ENCODE measurements at regions not wholly inside any gene's neighbourhood (a gene's known extent, or its start where the extent isn't known, plus 50 kb on each side); places are given as distances from the start of the nearest gene placed in this dataset.

- no peak overlapping the region for H3K27ac ChIP-seq (ENCODE audit: low read depth in 2 of 2, low read length in 1 of 2)
- no peaks in the 10 kb centered on the region for H3K27me3 ChIP-seq (ENCODE audit: control insufficient read depth in 1 of 2, insufficient read depth in 2 of 2, low read length in 2 of 2)
- no peaks in the 10 kb centered on the region for H3K36me3 ChIP-seq (ENCODE audit: control insufficient read depth in 2 of 2, insufficient read depth in 2 of 2, low read length in 1 of 2)
- H3K4me1 ChIP-seq (ENCODE audit: control insufficient read depth in 2 of 2, insufficient read depth in 2 of 2, low read length in 1 of 2), result no peaks in the 10 kb centered on the region
- 74 to 77% methylated on average over 15 of the region's 15 CpGs for WGBS, 2 donors
- H3K9me3 ChIP-seq (ENCODE audit: control insufficient read depth in 2 of 2, insufficient read depth in 1 of 2, low read depth in 1 of 2, low read length in 1 of 2), result peaks cover 0 to 2% of the 10 kb centered on the region in 2 donors
- no peak overlapping the region for H3K4me3 ChIP-seq (ENCODE audit: low read depth in 1 of 2, low read length in 2 of 2)
These were observed 81.0 kb upstream of the ADRA2C start for GRCh38 chr4:3685081-3685645.

- no peaks in the 10 kb centered on the region for H3K27me3 ChIP-seq (ENCODE audit: control insufficient read depth in 1 of 2, insufficient read depth in 2 of 2, low read length in 2 of 2)
These were observed 81.6 kb upstream of the ADRA2C start for GRCh38 chr4:3684546-3684945.

DNA sequence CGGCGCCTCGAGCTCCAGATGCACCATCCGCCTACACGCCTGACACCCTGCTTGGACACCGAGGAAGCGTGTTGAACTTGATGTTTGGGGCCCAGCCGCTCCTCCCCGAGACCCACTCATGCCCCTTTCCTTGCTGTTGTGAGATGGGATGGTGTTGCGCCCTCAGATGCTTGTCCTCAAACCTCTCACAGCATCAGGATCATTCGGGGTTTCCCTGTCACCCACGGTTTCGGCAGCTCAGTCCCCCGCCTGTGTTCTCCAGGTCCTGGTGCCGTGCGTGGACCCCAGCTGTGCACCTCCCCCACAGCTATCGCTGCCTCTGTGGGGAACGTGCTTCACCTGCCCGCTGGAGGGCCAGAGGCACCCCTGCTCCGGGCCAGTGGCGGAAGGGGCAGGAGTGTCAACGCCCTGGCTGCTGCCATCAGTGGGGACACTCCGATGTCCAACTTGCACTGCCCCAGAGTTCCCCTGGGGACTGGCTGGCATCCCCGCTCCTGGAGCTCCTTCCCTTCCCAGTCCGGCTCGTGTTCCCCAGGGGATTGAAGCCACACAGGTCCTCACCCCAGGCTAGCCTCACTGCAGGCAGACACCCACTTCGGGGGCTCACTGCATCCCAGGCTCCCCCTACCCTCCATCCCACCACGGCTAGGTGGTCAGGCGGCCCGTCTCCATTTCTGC lies 82.3 kb upstream of the ADRA2C start:
- no peak overlapping the region for H3K4me3 ChIP-seq (ENCODE audit: low read depth in 1 of 2, low read length in 2 of 2)
- no peaks in the 10 kb centered on the region for H3K27me3 ChIP-seq (ENCODE audit: control insufficient read depth in 1 of 2, insufficient read depth in 2 of 2, low read length in 2 of 2)
- peaks cover 0 to 2% of the 10 kb centered on the region in 2 donors for H3K9me3 ChIP-seq (ENCODE audit: control insufficient read depth in 2 of 2, insufficient read depth in 1 of 2, low read depth in 1 of 2, low read length in 1 of 2)
- H3K4me1 ChIP-seq (ENCODE audit: control insufficient read depth in 2 of 2, insufficient read depth in 2 of 2, low read length in 1 of 2), result no peaks in the 10 kb centered on the region
- H3K36me3 ChIP-seq (ENCODE audit: control insufficient read depth in 2 of 2, insufficient read depth in 2 of 2, low read length in 1 of 2), result no peaks in the 10 kb centered on the region
- no peak overlapping the region for H3K27ac ChIP-seq (ENCODE audit: low read depth in 2 of 2, low read length in 1 of 2)
- WGBS, 2 donors, result 88% methylated on average over 30 of the region's 30 CpGs

More at GRCh38 chr4:3684546-3684945, 81.6 kb upstream of the ADRA2C start:
- no peak overlapping the region for H3K27ac ChIP-seq (ENCODE audit: low read depth in 2 of 2, low read length in 1 of 2)
- H3K36me3 ChIP-seq (ENCODE audit: control insufficient read depth in 2 of 2, insufficient read depth in 2 of 2, low read length in 1 of 2), result no peaks in the 10 kb centered on the region
- H3K4me1 ChIP-seq (ENCODE audit: control insufficient read depth in 2 of 2, insufficient read depth in 2 of 2, low read length in 1 of 2), result no peaks in the 10 kb centered on the region
- WGBS, 2 donors, result 78 to 85% methylated on average over 8 of the region's 8 CpGs
- no peak overlapping the region for H3K4me3 ChIP-seq (ENCODE audit: low read depth in 1 of 2, low read length in 2 of 2)
- H3K9me3 ChIP-seq (ENCODE audit: control insufficient read depth in 2 of 2, insufficient read depth in 1 of 2, low read depth in 1 of 2, low read length in 1 of 2), result peaks cover 0 to 2% of the 10 kb centered on the region in 2 donors

GRCh38 chr4:3683077-3683743 lies 83.0 kb upstream of the ADRA2C start:
- H3K4me3 ChIP-seq (ENCODE audit: low read depth in 1 of 2, low read length in 2 of 2), result no peak overlapping the region
- 79 to 84% methylated on average over 28 of the region's 28 CpGs for WGBS, 2 donors
- no peak overlapping the region for H3K27ac ChIP-seq (ENCODE audit: low read depth in 2 of 2, low read length in 1 of 2)

GRCh38 chr4:3682236-3683076 lies 83.7 kb upstream of the ADRA2C start:
- no peaks in the 10 kb centered on the region for H3K4me1 ChIP-seq (ENCODE audit: control insufficient read depth in 2 of 2, insufficient read depth in 2 of 2, low read length in 1 of 2)
- no peaks in the 10 kb centered on the region for H3K36me3 ChIP-seq (ENCODE audit: control insufficient read depth in 2 of 2, insufficient read depth in 2 of 2, low read length in 1 of 2)
- H3K27ac ChIP-seq (ENCODE audit: low read depth in 2 of 2, low read length in 1 of 2), result no peak overlapping the region
- H3K4me3 ChIP-seq (ENCODE audit: low read depth in 1 of 2, low read length in 2 of 2), result no peak overlapping the region
- WGBS, 2 donors, result 85 to 86% methylated on average over 19 of the region's 19 CpGs
- H3K27me3 ChIP-seq (ENCODE audit: control insufficient read depth in 1 of 2, insufficient read depth in 2 of 2, low read length in 2 of 2), result no peaks in the 10 kb centered on the region
- H3K9me3 ChIP-seq (ENCODE audit: control insufficient read depth in 2 of 2, insufficient read depth in 1 of 2, low read depth in 1 of 2, low read length in 1 of 2), result peaks cover 0 to 2% of the 10 kb centered on the region in 2 donors

More at GRCh38 chr4:3683077-3683743, 83.0 kb upstream of the ADRA2C start:
- Histone ChIP-seq H3K9me3 (ENCODE audit: control insufficient read depth in 2 of 2, insufficient read depth in 1 of 2, low read depth in 1 of 2, low read length in 1 of 2) (peaks cover 0 to 2% of the 10 kb centered on the region in 2 donors), H3K4me1 (ENCODE audit: control insufficient read depth in 2 of 2, insufficient read depth in 2 of 2, low read length in 1 of 2) (no peaks in the 10 kb centered on the region), H3K36me3 (ENCODE audit: control insufficient read depth in 2 of 2, insufficient read depth in 2 of 2, low read length in 1 of 2) (no peaks in the 10 kb centered on the region), H3K27me3 (ENCODE audit: control insufficient read depth in 1 of 2, insufficient read depth in 2 of 2, low read length in 2 of 2) (no peaks in the 10 kb centered on the region)

GRCh38 chr4:3681191-3681590 lies 85.0 kb upstream of the ADRA2C start:
- Histone ChIP-seq H3K9me3 (ENCODE audit: control insufficient read depth in 2 of 2, insufficient read depth in 1 of 2, low read depth in 1 of 2, low read length in 1 of 2) (peaks cover 0 to 2% of the 10 kb centered on the region in 2 donors), H3K4me1 (ENCODE audit: control insufficient read depth in 2 of 2, insufficient read depth in 2 of 2, low read length in 1 of 2) (no peaks in the 10 kb centered on the region), H3K4me3 (ENCODE audit: low read depth in 1 of 2, low read length in 2 of 2) (no peak overlapping the region), H3K27me3 (ENCODE audit: control insufficient read depth in 1 of 2, insufficient read depth in 2 of 2, low read length in 2 of 2) (no peaks in the 10 kb centered on the region), H3K27ac (ENCODE audit: low read depth in 2 of 2, low read length in 1 of 2) (no peak overlapping the region), H3K36me3 (ENCODE audit: control insufficient read depth in 2 of 2, insufficient read depth in 2 of 2, low read length in 1 of 2) (no peaks in the 10 kb centered on the region)
- 80% methylated on average over 14 of the region's 14 CpGs for WGBS, 2 donors

- H3K27me3 ChIP-seq (ENCODE audit: control insufficient read depth in 1 of 2, insufficient read depth in 2 of 2, low read length in 2 of 2), result no peaks in the 10 kb centered on the region
- H3K27ac ChIP-seq (ENCODE audit: low read depth in 2 of 2, low read length in 1 of 2), result no peak overlapping the region
- 84 to 87% methylated on average over 16 of the region's 16 CpGs for WGBS, 2 donors
- H3K9me3 ChIP-seq (ENCODE audit: control insufficient read depth in 2 of 2, insufficient read depth in 1 of 2, low read depth in 1 of 2, low read length in 1 of 2), result peaks cover 0 to under 1% of the 10 kb centered on the region in 2 donors
- no peak overlapping the region for H3K4me3 ChIP-seq (ENCODE audit: low read depth in 1 of 2, low read length in 2 of 2)
- no peaks in the 10 kb centered on the region for H3K36me3 ChIP-seq (ENCODE audit: control insufficient read depth in 2 of 2, insufficient read depth in 2 of 2, low read length in 1 of 2)
- H3K4me1 ChIP-seq (ENCODE audit: control insufficient read depth in 2 of 2, insufficient read depth in 2 of 2, low read length in 1 of 2), result no peaks in the 10 kb centered on the region
These were observed 85.5 kb upstream of the ADRA2C start for GRCh38 chr4:3680656-3681055.

GRCh38 chr4:3679851-3680311 lies 86.3 kb upstream of the ADRA2C start:
- no peaks in the 10 kb centered on the region for H3K9me3 ChIP-seq (ENCODE audit: control insufficient read depth in 2 of 2, insufficient read depth in 1 of 2, low read depth in 1 of 2, low read length in 1 of 2)
- 46 to 60% methylated on average over 25 of the region's 25 CpGs for WGBS, 2 donors
- no peaks in the 10 kb centered on the region for H3K4me1 ChIP-seq (ENCODE audit: control insufficient read depth in 2 of 2, insufficient read depth in 2 of 2, low read length in 1 of 2)
- H3K36me3 ChIP-seq (ENCODE audit: control insufficient read depth in 2 of 2, insufficient read depth in 2 of 2, low read length in 1 of 2), result no peaks in the 10 kb centered on the region
- H3K27me3 ChIP-seq (ENCODE audit: control insufficient read depth in 1 of 2, insufficient read depth in 2 of 2, low read length in 2 of 2), result no peaks in the 10 kb centered on the region
- H3K27ac ChIP-seq (ENCODE audit: low read depth in 2 of 2, low read length in 1 of 2), result no peak overlapping the region
- no peak overlapping the region for H3K4me3 ChIP-seq (ENCODE audit: low read depth in 1 of 2, low read length in 2 of 2)

- H3K27me3 ChIP-seq (ENCODE audit: control insufficient read depth in 1 of 2, insufficient read depth in 2 of 2, low read length in 2 of 2), result no peaks in the 10 kb centered on the region
- WGBS, 2 donors, result 77 to 79% methylated on average over 26 of the region's 26 CpGs
- H3K36me3 ChIP-seq (ENCODE audit: control insufficient read depth in 2 of 2, insufficient read depth in 2 of 2, low read length in 1 of 2), result no peaks in the 10 kb centered on the region
- no peaks in the 10 kb centered on the region for H3K4me1 ChIP-seq (ENCODE audit: control insufficient read depth in 2 of 2, insufficient read depth in 2 of 2, low read length in 1 of 2)
- H3K27ac ChIP-seq (ENCODE audit: low read depth in 2 of 2, low read length in 1 of 2), result no peak overlapping the region
- H3K4me3 ChIP-seq (ENCODE audit: low read depth in 1 of 2, low read length in 2 of 2), result no peak overlapping the region
- no peaks in the 10 kb centered on the region for H3K9me3 ChIP-seq (ENCODE audit: control insufficient read depth in 2 of 2, insufficient read depth in 1 of 2, low read depth in 1 of 2, low read length in 1 of 2)
These were observed 86.9 kb upstream of the ADRA2C start for GRCh38 chr4:3679071-3679825.
